ENCODE measurements at regions not wholly inside any gene's neighbourhood (a gene's known extent, or its start where the extent isn't known, plus 50 kb on each side); places are given as distances from the start of the nearest gene placed in this dataset.
A peak's percentile ranks its signal among the peaks of the same experiment; 100 is the strongest.

- no peaks in the 10 kb centered on the region for H3K36me3 Mint-ChIP-seq
- no peak for DNase-seq (ENCODE audit: low spot score in 2 of 2)
- H3K4me1 Mint-ChIP-seq = no peaks in the 10 kb centered on the region
- no peak overlapping the region for H3K27ac Mint-ChIP-seq
- no peak for ATAC-seq (ENCODE audit: low read depth)
- no peak overlapping the region for H3K4me3 Mint-ChIP-seq
- H3K9me3 Mint-ChIP-seq = peaks cover 4% of the 10 kb centered on the region
- peaks cover 16% of the 10 kb centered on the region for H3K27me3 Mint-ChIP-seq
Measured at GRCh38 chr15:85847031-85847430, 52.3 kb upstream of the KLHL25 start.

DNA sequence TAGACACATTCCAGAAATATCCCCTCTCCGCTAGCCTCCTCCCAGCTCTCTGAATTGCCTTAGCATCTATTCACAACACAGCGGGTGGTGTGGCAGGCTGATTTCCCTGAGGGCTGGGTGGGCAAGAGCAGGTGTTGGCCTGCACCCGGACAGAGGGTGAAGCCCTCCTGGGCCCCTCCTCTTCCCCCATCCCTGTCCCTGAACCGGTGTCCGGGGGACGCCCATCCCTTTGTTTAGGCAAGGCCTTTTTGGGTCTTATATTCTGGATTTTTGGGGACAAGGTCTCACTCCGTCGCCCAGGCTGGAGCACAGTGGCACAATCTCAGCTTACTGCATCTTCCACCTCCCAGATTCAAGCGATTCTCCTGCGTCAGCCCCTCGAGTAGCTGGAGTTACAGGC is 55.2 kb upstream of the KLHL25 start:
- Mint-ChIP-seq H3K4me3 (no peak overlapping the region), H3K4me1 (peaks cover 4% of the 10 kb centered on the region), H3K36me3 (no peaks in the 10 kb centered on the region), H3K27me3 (peaks cover 14% of the 10 kb centered on the region), H3K9me3 (peaks cover 4% of the 10 kb centered on the region), H3K27ac (no peak overlapping the region)
- ATAC-seq (ENCODE audit: low read depth) = no peak
- no peak for DNase-seq (ENCODE audit: low spot score in 2 of 2)

GRCh38 chr15:85852969-85853368 is 58.2 kb upstream of the KLHL25 start:
- Mint-ChIP-seq H3K36me3 (no peaks in the 10 kb centered on the region), H3K9me3 (no peaks in the 10 kb centered on the region), H3K4me3 (no peak overlapping the region), H3K4me1 (peaks cover 4% of the 10 kb centered on the region), H3K27ac (no peak overlapping the region), H3K27me3 (peaks cover 7% of the 10 kb centered on the region)
- DNase-seq (ENCODE audit: low spot score in 2 of 2) = no peak
- ATAC-seq (ENCODE audit: low read depth) = no peak

DNA sequence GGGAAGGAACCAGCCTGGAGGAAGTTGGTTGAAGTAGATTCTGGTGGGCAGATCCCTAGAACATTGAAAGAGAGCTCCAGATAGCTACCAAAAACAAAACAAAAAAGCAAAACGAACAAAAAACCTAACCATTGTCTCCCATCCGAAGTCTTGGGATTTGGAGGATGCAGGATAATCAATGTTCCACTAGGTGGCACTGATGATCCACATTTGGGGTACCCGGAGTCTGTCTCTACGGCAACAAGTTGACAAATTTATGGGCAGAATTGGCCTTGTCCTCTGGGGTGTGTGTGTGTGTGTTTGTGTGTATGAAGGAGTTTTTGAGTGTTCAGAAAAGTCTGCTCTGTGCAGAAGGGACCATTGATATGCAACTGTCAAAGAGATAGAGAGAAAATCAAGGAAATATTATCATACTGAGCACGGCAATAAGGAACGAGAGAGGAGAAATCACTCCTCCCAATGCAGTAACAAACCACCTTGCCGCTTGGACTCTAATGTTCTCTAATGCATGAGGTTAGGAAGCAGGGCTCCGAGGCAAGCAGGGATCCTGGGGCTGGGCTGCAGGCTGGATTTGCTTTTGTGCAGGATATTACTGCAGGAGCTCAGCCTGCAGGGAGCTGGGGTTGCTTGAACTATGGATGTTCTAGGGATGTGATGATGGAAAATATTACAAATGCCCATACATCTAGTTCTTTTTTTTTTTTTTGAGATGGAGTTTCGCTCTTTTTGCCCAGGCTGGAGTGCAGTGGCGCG is 59.8 kb upstream of the KLHL25 start:
- DNase-seq (ENCODE audit: low spot score in 2 of 2) (peak; percentile 39 to 54), ATAC-seq (ENCODE audit: low read depth) (peak; percentile 58)
- Mint-ChIP-seq H3K27me3 (peaks cover 13% of the 10 kb centered on the region), H3K9me3 (no peaks in the 10 kb centered on the region), H3K36me3 (no peaks in the 10 kb centered on the region), H3K4me1 (peaks cover 8% of the 10 kb centered on the region), H3K27ac (no peak overlapping the region), H3K4me3 (no peak overlapping the region)

DNA sequence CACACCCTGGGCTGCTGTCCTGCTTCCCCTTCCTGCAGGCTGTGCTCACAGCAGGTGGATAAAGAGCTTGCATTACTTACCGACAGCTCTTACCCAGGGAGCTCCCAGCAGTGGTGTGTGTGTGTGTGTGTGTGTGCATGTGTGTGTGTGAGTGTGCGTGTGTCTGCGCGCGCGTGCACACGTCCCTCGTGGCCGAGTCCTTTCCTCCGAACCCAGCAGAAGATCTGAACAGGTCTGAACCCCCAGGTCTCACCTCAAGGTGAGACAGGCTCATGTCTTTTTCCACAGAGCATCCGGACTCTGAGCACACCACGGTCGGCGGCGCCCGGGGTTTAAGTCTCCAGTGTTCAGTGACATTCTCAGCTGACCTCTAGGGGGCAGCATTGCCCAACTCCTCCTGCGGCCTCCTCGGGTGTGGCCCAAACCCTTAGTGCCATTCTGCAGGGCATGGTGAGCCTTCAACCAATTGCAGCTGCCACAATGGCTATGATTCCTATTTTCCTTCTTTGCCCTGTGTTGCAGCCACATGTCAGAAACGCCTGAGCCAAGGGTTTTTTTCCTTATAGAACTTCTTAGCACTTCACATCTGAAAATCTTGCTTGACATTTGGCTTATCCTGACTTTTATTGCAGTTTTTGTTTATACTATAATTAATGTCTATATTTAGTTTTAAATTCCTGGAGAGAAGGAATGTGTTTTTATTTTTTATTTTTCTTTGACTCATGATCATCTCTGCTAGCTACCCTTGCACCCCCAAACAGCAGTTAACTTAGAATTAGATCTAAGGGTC is 64.1 kb upstream of the KLHL25 start:
- ATAC-seq (ENCODE audit: low read depth) (peak; percentile 83), DNase-seq (ENCODE audit: low spot score in 2 of 2) (peak; percentile 60 to 70)
- Mint-ChIP-seq H3K27ac (no peak overlapping the region), H3K36me3 (no peaks in the 10 kb centered on the region), H3K27me3 (peaks cover 18% of the 10 kb centered on the region), H3K4me3 (peak overlapping the region; percentile 60), H3K9me3 (no peaks in the 10 kb centered on the region), H3K4me1 (peaks cover 8% of the 10 kb centered on the region)

DNA sequence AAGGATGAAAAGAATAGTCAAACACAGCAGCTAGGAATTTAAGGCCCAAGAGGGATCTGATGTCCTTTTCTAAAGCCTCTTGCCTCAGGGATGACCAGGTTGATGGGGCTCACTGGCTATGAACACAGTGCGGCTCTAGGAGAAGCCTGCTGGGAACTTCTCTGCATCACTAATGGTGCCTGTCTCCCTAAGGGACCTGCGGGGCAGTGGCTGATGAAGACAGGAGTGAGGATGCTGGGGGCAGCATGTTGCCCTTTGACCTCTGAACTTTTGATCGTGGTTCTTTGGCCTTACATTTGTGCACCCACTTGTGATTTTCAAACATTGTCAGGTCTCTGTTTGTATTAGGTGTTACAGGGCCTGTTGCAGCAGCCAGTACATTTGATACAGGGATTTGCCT is 64.9 kb upstream of the KLHL25 start:
- no peak overlapping the region for H3K4me3 Mint-ChIP-seq
- no peak overlapping the region for H3K27ac Mint-ChIP-seq
- DNase-seq (ENCODE audit: low spot score in 2 of 2) (no peak), ATAC-seq (ENCODE audit: low read depth) (no peak)
- H3K36me3 Mint-ChIP-seq = no peaks in the 10 kb centered on the region
- H3K27me3 Mint-ChIP-seq = peaks cover 16% of the 10 kb centered on the region
- H3K4me1 Mint-ChIP-seq = peaks cover 5% of the 10 kb centered on the region
- no peaks in the 10 kb centered on the region for H3K9me3 Mint-ChIP-seq

DNA sequence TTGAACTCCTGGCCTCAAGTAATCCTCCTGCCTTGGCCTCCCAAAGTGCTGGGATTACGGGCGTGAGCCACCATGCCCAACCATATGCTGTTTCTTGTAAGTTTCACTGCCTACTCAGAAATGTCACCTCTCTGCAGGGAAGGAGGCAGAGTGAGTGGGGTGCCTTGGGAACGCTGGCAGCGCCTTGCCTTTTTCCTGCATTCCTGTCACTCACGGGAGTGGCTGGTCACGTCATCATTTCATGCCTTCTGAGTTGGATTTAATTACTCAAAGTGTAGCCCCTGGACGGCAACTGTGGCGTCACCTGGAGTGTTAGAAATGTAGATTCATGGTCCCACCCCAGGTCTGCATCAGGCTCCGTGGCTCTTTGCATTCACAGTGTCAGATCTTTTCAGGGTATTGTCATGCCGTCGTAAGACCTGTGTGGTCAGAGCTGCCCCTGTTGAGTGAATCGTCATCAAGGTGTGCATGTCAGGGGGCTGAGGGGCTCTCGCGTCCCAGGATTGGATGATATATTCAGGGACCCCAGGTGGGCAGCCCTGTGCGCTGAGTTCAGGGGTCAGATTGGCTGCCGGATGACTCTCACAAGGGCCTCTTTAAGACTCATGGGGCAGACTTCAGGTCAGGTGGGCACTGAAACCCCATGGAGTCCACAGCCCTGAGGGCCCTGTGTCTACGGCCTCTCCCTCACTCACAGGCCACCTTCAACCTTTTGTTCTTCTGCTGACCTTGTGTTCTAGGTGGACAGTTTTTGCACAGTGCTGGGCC is 65.9 kb upstream of the KLHL25 start:
- peaks cover 16% of the 10 kb centered on the region for H3K27me3 Mint-ChIP-seq
- no peak overlapping the region for H3K27ac Mint-ChIP-seq
- peaks cover 5% of the 10 kb centered on the region for H3K4me1 Mint-ChIP-seq

GRCh38 chr15:85865070-85865684 is 70.5 kb upstream of the KLHL25 start:
- Mint-ChIP-seq H3K4me3 (no peak overlapping the region), H3K4me1 (peaks cover 2% of the 10 kb centered on the region), H3K9me3 (peaks cover 3% of the 10 kb centered on the region), H3K27ac (no peak overlapping the region), H3K27me3 (peaks cover 14% of the 10 kb centered on the region), H3K36me3 (no peaks in the 10 kb centered on the region)
- DNase-seq (ENCODE audit: low spot score in 2 of 2) (no peak), ATAC-seq (ENCODE audit: low read depth) (no peak)

More for the DNA sequence above, 65.9 kb upstream of the KLHL25 start:
- H3K36me3 Mint-ChIP-seq = no peaks in the 10 kb centered on the region
- no peak for DNase-seq (ENCODE audit: low spot score in 2 of 2)
- H3K4me3 Mint-ChIP-seq = no peak overlapping the region
- ATAC-seq (ENCODE audit: low read depth) = no peak
- H3K9me3 Mint-ChIP-seq = no peaks in the 10 kb centered on the region

DNA sequence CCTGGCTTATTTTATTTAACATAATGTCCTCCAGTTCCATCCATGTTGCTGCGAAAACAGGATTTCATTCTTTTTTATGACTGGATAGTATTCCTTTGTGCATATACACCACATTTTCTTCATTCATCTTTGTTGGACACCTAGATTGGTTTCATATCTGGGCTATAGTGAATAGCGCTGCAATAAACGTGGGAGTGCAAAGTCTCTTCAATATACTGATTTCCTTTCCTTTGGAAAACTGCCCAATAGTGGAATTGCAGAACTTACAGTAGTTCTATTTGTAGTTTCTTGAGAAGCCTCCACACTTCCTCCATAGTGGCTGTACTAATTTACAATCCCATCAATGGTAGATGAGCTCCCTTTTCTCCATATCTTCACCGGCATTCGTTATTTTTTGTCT is 72.5 kb upstream of the KLHL25 start:
- Mint-ChIP-seq H3K4me1 (peaks cover 2% of the 10 kb centered on the region), H3K4me3 (no peak overlapping the region), H3K36me3 (no peaks in the 10 kb centered on the region), H3K27ac (no peak overlapping the region), H3K27me3 (peaks cover 17% of the 10 kb centered on the region), H3K9me3 (peaks cover 3% of the 10 kb centered on the region)
- ATAC-seq (ENCODE audit: low read depth) (no peak), DNase-seq (ENCODE audit: low spot score in 2 of 2) (no peak)

DNA sequence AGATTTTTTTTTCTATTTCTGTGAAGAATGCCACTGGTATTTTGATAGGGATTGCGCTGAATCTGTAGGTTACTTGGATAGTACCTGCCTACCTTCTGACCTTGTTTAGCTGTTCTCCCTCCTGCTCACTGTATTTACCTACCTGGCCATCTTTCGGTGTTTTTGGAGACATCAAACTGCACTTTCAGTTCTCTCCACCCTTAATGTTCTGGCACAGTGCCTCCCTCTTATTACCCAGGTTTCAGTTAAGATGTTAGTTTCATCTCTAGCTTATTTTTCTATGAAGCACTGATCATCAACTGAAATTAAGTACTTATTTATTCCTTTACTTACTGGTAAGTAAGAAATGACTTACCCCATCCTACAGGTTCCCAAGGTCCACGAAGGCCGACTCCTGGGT is 74.4 kb upstream of the KLHL25 start:
- H3K27me3 Mint-ChIP-seq = peaks cover 15% of the 10 kb centered on the region
- no peaks in the 10 kb centered on the region for H3K36me3 Mint-ChIP-seq
- no peak overlapping the region for H3K4me3 Mint-ChIP-seq
- no peak overlapping the region for H3K27ac Mint-ChIP-seq
- H3K9me3 Mint-ChIP-seq = peaks cover 3% of the 10 kb centered on the region
- H3K4me1 Mint-ChIP-seq = peaks cover 2% of the 10 kb centered on the region
- DNase-seq (ENCODE audit: low spot score in 2 of 2) (no peak), ATAC-seq (ENCODE audit: low read depth) (no peak)

GRCh38 chr15:85870216-85871014 is 75.7 kb upstream of the KLHL25 start:
- ATAC-seq (ENCODE audit: low read depth) (no peak), DNase-seq (ENCODE audit: low spot score in 2 of 2) (no peak)
- H3K27ac Mint-ChIP-seq = no peak overlapping the region
- peaks cover 17% of the 10 kb centered on the region for H3K27me3 Mint-ChIP-seq
- H3K4me1 Mint-ChIP-seq = peaks cover 2% of the 10 kb centered on the region
- H3K4me3 Mint-ChIP-seq = no peak overlapping the region
- no peaks in the 10 kb centered on the region for H3K36me3 Mint-ChIP-seq
- peaks cover 3% of the 10 kb centered on the region for H3K9me3 Mint-ChIP-seq

DNA sequence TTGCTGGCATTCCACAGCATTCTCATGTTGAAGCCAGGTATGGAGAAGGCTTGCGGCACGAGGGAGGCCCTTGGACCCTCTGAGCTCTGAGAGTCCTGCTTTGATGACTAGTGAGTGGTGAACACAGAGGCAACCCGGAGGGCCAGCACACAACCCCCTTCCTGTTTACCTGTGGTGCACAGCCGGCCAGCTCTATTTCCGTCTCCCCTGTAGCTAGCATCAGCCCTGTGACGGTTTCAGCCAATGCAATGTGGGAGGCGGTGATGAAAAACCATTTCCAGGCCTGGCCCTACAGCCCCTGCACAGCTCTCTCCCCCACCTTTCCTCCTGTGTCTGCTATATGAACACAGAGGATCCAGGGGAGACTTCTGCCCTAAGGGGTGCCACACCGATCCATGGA is 76.8 kb upstream of the KLHL25 start:
- Mint-ChIP-seq H3K27me3 (peaks cover 17% of the 10 kb centered on the region), H3K36me3 (no peaks in the 10 kb centered on the region), H3K27ac (no peak overlapping the region), H3K9me3 (no peaks in the 10 kb centered on the region), H3K4me3 (no peak overlapping the region), H3K4me1 (no peaks in the 10 kb centered on the region)
- ATAC-seq (ENCODE audit: low read depth) (no peak), DNase-seq (ENCODE audit: low spot score in 2 of 2) (no peak)

DNA sequence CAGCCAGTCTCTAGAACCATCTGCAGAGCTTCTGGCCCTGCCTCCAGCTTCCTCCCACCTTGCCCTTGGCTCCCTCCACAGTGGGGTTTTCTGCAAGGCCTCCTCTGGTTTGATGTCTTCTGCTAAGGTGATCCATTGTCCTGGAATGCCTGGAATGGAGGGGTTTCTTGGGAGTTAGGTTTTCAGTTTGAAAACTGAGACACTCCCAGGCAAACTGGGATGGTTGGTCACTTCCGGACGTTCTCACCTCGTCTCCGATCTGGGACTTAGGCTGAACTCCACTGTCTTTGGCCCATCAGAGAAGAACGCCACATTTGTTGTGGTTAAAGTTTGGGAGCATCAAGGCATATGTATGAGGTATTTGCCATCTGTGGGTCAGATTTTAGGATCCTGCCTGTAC is 77.4 kb upstream of the KLHL25 start:
- Mint-ChIP-seq H3K4me1 (no peaks in the 10 kb centered on the region), H3K27ac (no peak overlapping the region), H3K9me3 (no peaks in the 10 kb centered on the region), H3K4me3 (no peak overlapping the region), H3K36me3 (no peaks in the 10 kb centered on the region), H3K27me3 (peaks cover 16% of the 10 kb centered on the region)
- DNase-seq (ENCODE audit: low spot score in 2 of 2) (no peak), ATAC-seq (ENCODE audit: low read depth) (no peak)
